A549 (cell line): ENCODE measurements at regions not wholly inside any gene's neighbourhood (a gene's known extent, or its start where the extent isn't known, plus 50 kb on each side); places are given as distances from the start of the nearest gene placed in this dataset.

ENCODE experiments used
- BCL3 ChIP-seq: fragments of >200 bp; sonication (Bioruptor Twin); formaldehyde crosslinking; IDR thresholded peaks from 3 replicates; pipeline ENCODE4 v1.6.1; 2016
- CTCF ChIP-seq: fragments of >200 bp; sonication (Bioruptor Twin); formaldehyde crosslinking; IDR thresholded peaks from 3 replicates; pipeline ENCODE4 v1.5.1; 2016
- GATA3 ChIP-seq: IDR thresholded peaks from 2 replicates; pipeline ENCODE4 v1.6.1; 2012; ENCODE audit warnings: borderline replicate concordance
- HOXA7 ChIP-seq: fragments of 250-450 bp; sonication (Bioruptor Pico); IDR thresholded peaks from 2 replicates; pipeline ENCODE4 v1.5.0; 2020; ENCODE audit warnings: mild to moderate bottlenecking, moderate library complexity
- JUN ChIP-seq, 2 experiments: fragments of >200 bp; sonication (Bioruptor Twin); formaldehyde crosslinking; IDR thresholded peaks; 2 replicates in 1 of 2; 3 replicates in 1 of 2; pipeline ENCODE4 v1.6.1; 2016 to 2017
- KDM1A ChIP-seq: fragments of 200-600 bp; sonication (generic); IDR thresholded peaks from 2 replicates; pipeline ENCODE4 v1.6.1; 2016; ENCODE audit warnings: low read depth, mild to moderate bottlenecking
- MAX ChIP-seq: IDR thresholded peaks from 2 replicates; pipeline ENCODE4 v1.6.1; 2012
- MYC ChIP-seq: IDR thresholded peaks from 2 replicates; pipeline ENCODE4 v1.6.1; 2012; ENCODE audit warnings: mild to moderate bottlenecking, inconsistent platforms, low read length, improper control_type of control experiment, borderline replicate concordance
- PBX3 ChIP-seq: IDR thresholded peaks from 2 replicates; pipeline ENCODE4 v1.6.1; 2012
- POLR2A ChIP-seq: IDR thresholded peaks from 2 replicates; pipeline ENCODE4 v1.6.1; 2012; ENCODE audit warnings: mild to moderate bottlenecking, low read length
- RARB ChIP-seq: fragments of 250-450 bp; sonication (Bioruptor Pico); IDR thresholded peaks from 2 replicates; pipeline ENCODE4 v1.8.0; 2021; ENCODE audit warnings: mild to moderate bottlenecking, moderate library complexity
- RCOR1 ChIP-seq: fragments of 150-350 bp; IDR thresholded peaks from 2 replicates; pipeline ENCODE4 v1.6.1; 2014; ENCODE audit warnings: antibody characterized with exemption, low read length, low read depth
- REST ChIP-seq: fragments of 200-600 bp; sonication (generic); IDR thresholded peaks from 2 replicates; pipeline ENCODE4 v1.6.1; 2016; ENCODE audit warnings: antibody characterized with exemption, mild to moderate bottlenecking, moderate library complexity

- TF ChIP-seq CTCF (no peak), RCOR1 (no peak), REST (no peak), PBX3 (no peak), HOXA7 (CRISPR knock-in tag) (no peak), GATA3 (no peak), MYC (no peak), KDM1A (no peak), MAX (no peak), RARB (CRISPR knock-in tag) (no peak), POLR2A (no peak), BCL3 (no peak), JUN (IDR thresholded peaks at IDR 0.05) (no peak)
Measured at GRCh38 chr9:79936336-79936735, 364.6 kb downstream of the TLE4 start.
